Spleen (tissue), 7 donors: ENCODE measurements at regions not wholly inside any gene's neighbourhood (a gene's known extent, or its start where the extent isn't known, plus 50 kb on each side); places are given as distances from the start of the nearest gene placed in this dataset.

ENCODE experiments used
- POLR2A ChIP-seq, 3 donors: fragments of 450-650 bp; IDR thresholded peaks; one replicate each; pipeline ENCODE4 v1.5.1; 2017; ENCODE audit warnings: antibody characterized with exemption in 3 of 3, mild to moderate bottlenecking in 1 of 3
- TF ChIP-seq, protein P1 (sequence below), 11 experiments: fragments of 200-600 bp in 7 of 11; fragments of 450-650 bp in 4 of 11; sonication (generic) in 4 of 11; IDR thresholded peaks in 8 of 11; conservative IDR thresholded peaks in 3 of 11; 1 replicate in 7 of 11; 2 replicates in 4 of 11; pipeline versions ENCODE4 v1.4.0 to v1.8.0; 2016 to 2021; ENCODE audit warnings: antibody characterized with exemption in 11 of 11, inconsistent platforms in 4 of 11, mild to moderate bottlenecking in 1 of 11
- donor health status: DM: no; HTN: no; CAD: no; lungs with moderate emphysema.
- donor health status: DM: no; HTN: no; CAD: no.
- donor health status: DM: no; HTN: no; CAD: no.

DNA sequence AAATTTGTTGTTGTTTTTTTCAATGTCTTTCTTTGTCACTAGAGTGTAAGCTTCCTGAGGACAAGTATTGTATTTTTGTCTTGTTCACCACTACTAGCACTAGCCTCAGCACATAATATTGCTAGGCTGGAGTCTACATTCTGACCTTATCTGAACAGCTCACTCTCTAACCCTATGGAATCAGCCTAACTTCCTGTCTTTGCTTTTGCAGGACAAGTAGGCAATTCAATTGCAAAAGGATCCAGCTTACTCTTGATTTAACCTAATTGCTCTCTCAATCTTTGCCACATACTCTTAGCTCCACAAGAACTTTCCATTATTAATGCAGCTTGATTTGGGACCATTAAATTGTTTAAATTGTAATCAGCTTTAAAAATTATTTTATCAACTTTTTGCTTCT lies 308.5 kb downstream of the MAN2A1 start:
- TF ChIP-seq, protein P1, sequence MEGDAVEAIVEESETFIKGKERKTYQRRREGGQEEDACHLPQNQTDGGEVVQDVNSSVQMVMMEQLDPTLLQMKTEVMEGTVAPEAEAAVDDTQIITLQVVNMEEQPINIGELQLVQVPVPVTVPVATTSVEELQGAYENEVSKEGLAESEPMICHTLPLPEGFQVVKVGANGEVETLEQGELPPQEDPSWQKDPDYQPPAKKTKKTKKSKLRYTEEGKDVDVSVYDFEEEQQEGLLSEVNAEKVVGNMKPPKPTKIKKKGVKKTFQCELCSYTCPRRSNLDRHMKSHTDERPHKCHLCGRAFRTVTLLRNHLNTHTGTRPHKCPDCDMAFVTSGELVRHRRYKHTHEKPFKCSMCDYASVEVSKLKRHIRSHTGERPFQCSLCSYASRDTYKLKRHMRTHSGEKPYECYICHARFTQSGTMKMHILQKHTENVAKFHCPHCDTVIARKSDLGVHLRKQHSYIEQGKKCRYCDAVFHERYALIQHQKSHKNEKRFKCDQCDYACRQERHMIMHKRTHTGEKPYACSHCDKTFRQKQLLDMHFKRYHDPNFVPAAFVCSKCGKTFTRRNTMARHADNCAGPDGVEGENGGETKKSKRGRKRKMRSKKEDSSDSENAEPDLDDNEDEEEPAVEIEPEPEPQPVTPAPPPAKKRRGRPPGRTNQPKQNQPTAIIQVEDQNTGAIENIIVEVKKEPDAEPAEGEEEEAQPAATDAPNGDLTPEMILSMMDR (IDR thresholded peaks at IDR 0.05 in 8 of 11, conservative IDR thresholded peaks at IDR 0.05 in 3 of 11): no peak
- no peak for TF ChIP-seq POLR2A (IDR thresholded peaks at IDR 0.05)
